Esophagus squamous epithelium (tissue), 5 donors: ENCODE measurements at regions not wholly inside any gene's neighbourhood (a gene's known extent, or its start where the extent isn't known, plus 50 kb on each side); places are given as distances from the start of the nearest gene placed in this dataset.

ENCODE experiments used
- DNase-seq: peaks from one replicate; lab custom pipeline; 2025; lab: John Stamatoyannopoulos, UW
- H3K27ac ChIP-seq, 4 donors: fragments of 200-600 bp; sonication (generic); one replicate each; pipeline ENCODE4 v1.5.1; 2016 to 2019; ENCODE audit warnings: mild to moderate bottlenecking in 1 of 4
- H3K27me3 ChIP-seq, 4 donors: fragments of 200-600 bp; sonication (generic); 1 replicate in 3 of 4; 2 replicates in 1 of 4; pipeline versions ENCODE4 v1.5.1 to v1.6.0; 2017 to 2021; ENCODE audit warnings: antibody characterized with exemption in 1 of 4
- H3K36me3 ChIP-seq, 3 donors: fragments of 200-600 bp; sonication (generic); one replicate each; pipeline ENCODE4 v1.5.1; 2016 to 2019
- H3K4me1 ChIP-seq, 3 donors: fragments of 200-600 bp; sonication (generic); one replicate each; pipeline ENCODE4 v1.5.1; 2017 to 2019
- H3K4me3 ChIP-seq, 4 donors: fragments of 200-600 bp; sonication (generic); 1 replicate in 3 of 4; 2 replicates in 1 of 4; pipeline ENCODE4 v1.5.1; 2016 to 2019; ENCODE audit warnings: mild to moderate bottlenecking in 2 of 4, moderate library complexity in 1 of 4
- H3K9me3 ChIP-seq, 3 donors: fragments of 200-600 bp; sonication (generic); one replicate each; pipeline ENCODE4 v1.5.1; 2016 to 2019
- CTCF ChIP-seq, 6 experiments: fragments of 450-650 bp in 4 of 6; fragments of 200-600 bp in 2 of 6; sonication (generic) in 2 of 6; IDR thresholded peaks; one replicate each; pipeline ENCODE4 v1.5.1; 2016 to 2019; ENCODE audit warnings: antibody characterized with exemption in 6 of 6, mild to moderate bottlenecking in 4 of 6, moderate library complexity in 4 of 6
- POLR2A ChIP-seq, 4 donors: fragments of 450-650 bp; IDR thresholded peaks; one replicate each; pipeline ENCODE4 v1.6.1; 2017; ENCODE audit warnings: antibody characterized with exemption in 4 of 4, mild to moderate bottlenecking in 4 of 4, moderate library complexity in 3 of 4
- WGBS, 2 donors: methylation state at CpG; one replicate each; pipeline ENCODE4 v1.1.5; 2018; 5-methylcytosine and 5-hydroxymethylcytosine counted together
- intact Hi-C: fragments of 100-400 bp; cut with DNase I; formaldehyde crosslinking; loops from one replicate; pipeline ENCODE4 v1.15.0; 2022
- donor health status: DM: yes; HTN: yes; CAD: no.

GRCh38 chr13:105773863-105774538 is 761.5 kb downstream of the EFNB2 start:
- no peak for TF ChIP-seq POLR2A (IDR thresholded peaks at IDR 0.05)
- no peak for TF ChIP-seq CTCF (IDR thresholded peaks at IDR 0.05)
- intact Hi-C loops, result no loop called here
- 71 to 78% methylated on average over 7 of the region's 7 CpGs for WGBS, 2 donors

GRCh38 chr13:105773241-105773640 is 762.2 kb downstream of the EFNB2 start:
- WGBS, 2 donors, result 83 to 85% methylated on average over 4 of the region's 4 CpGs
- Histone ChIP-seq H3K9me3 (no peaks in the 10 kb centered on the region), H3K4me3 (no peak overlapping the region), H3K27me3 (no peaks in the 10 kb centered on the region), H3K27ac (no peak overlapping the region), H3K36me3 (no peaks in the 10 kb centered on the region), H3K4me1 (no peaks in the 10 kb centered on the region)
- DNase-seq, result no peak
- intact Hi-C loops, result no loop called here
- TF ChIP-seq POLR2A (IDR thresholded peaks at IDR 0.05), result no peak
- TF ChIP-seq CTCF (IDR thresholded peaks at IDR 0.05), result no peak

More at GRCh38 chr13:105773863-105774538, 761.5 kb downstream of the EFNB2 start:
- no peak for DNase-seq
- H3K27ac ChIP-seq, result no peak overlapping the region
- H3K4me1 ChIP-seq, result no peaks in the 10 kb centered on the region
- no peak overlapping the region for H3K4me3 ChIP-seq
- no peaks in the 10 kb centered on the region for H3K9me3 ChIP-seq
- H3K27me3 ChIP-seq, result no peaks in the 10 kb centered on the region
- H3K36me3 ChIP-seq, result no peaks in the 10 kb centered on the region

- H3K9me3 ChIP-seq, result no peaks in the 10 kb centered on the region
- no peak for TF ChIP-seq POLR2A (IDR thresholded peaks at IDR 0.05)
- no peak for TF ChIP-seq CTCF (IDR thresholded peaks at IDR 0.05)
Measured at GRCh38 chr13:105764486-105764885, 771.0 kb downstream of the EFNB2 start.

GRCh38 chr13:105763851-105764250 is 771.6 kb downstream of the EFNB2 start:
- no peak overlapping the region for H3K27ac ChIP-seq
- H3K4me3 ChIP-seq, result no peak overlapping the region
- no peaks in the 10 kb centered on the region for H3K27me3 ChIP-seq
- no peaks in the 10 kb centered on the region for H3K36me3 ChIP-seq
- H3K4me1 ChIP-seq, result no peaks in the 10 kb centered on the region
- no peak for DNase-seq
- intact Hi-C loops, result no loop called here
- no peak for TF ChIP-seq CTCF (IDR thresholded peaks at IDR 0.05)
- no peak for TF ChIP-seq POLR2A (IDR thresholded peaks at IDR 0.05)
- WGBS, 2 donors, result 59 to 74% methylated on average over 2 of the region's 2 CpGs
- no peaks in the 10 kb centered on the region for H3K9me3 ChIP-seq

More at GRCh38 chr13:105764486-105764885, 771.0 kb downstream of the EFNB2 start:
- Histone ChIP-seq H3K36me3 (no peaks in the 10 kb centered on the region), H3K4me1 (no peaks in the 10 kb centered on the region), H3K4me3 (no peak overlapping the region), H3K27me3 (no peaks in the 10 kb centered on the region), H3K27ac (no peak overlapping the region)
- DNase-seq, result no peak
- 88 to 92% methylated on average over 2 of the region's 2 CpGs for WGBS, 2 donors
- intact Hi-C loops, result no loop called here

- no peak overlapping the region for H3K27ac ChIP-seq
- no peaks in the 10 kb centered on the region for H3K9me3 ChIP-seq
- H3K27me3 ChIP-seq, result no peaks in the 10 kb centered on the region
- H3K4me1 ChIP-seq, result no peaks in the 10 kb centered on the region
- no peak for DNase-seq
- intact Hi-C loops, result no loop called here
- H3K4me3 ChIP-seq, result no peak overlapping the region
- TF ChIP-seq POLR2A (IDR thresholded peaks at IDR 0.05) (no peak), CTCF (IDR thresholded peaks at IDR 0.05) (no peak)
- WGBS, 2 donors, result 83 to 97% methylated on average over 4 of the region's 4 CpGs
- H3K36me3 ChIP-seq, result no peaks in the 10 kb centered on the region
Measured at GRCh38 chr13:105762096-105762495, 773.4 kb downstream of the EFNB2 start.
